VCaP (cell line): ENCODE measurements at regions not wholly inside any gene's neighbourhood (a gene's known extent, or its start where the extent isn't known, plus 50 kb on each side); places are given as distances from the start of the nearest gene placed in this dataset.

Experiments
- H3K27ac ChIP-seq: fragments of 450-650 bp; 2 replicates; pipeline ENCODE4 v1.5.1; 2017
- TF ChIP-seq, protein P1 (sequence below): fragments of 450-650 bp; conservative IDR thresholded peaks from 2 replicates; pipeline ENCODE4 v1.5.1; 2017; ENCODE audit warnings: mild to moderate bottlenecking, moderate library complexity

- TF ChIP-seq, protein P1, sequence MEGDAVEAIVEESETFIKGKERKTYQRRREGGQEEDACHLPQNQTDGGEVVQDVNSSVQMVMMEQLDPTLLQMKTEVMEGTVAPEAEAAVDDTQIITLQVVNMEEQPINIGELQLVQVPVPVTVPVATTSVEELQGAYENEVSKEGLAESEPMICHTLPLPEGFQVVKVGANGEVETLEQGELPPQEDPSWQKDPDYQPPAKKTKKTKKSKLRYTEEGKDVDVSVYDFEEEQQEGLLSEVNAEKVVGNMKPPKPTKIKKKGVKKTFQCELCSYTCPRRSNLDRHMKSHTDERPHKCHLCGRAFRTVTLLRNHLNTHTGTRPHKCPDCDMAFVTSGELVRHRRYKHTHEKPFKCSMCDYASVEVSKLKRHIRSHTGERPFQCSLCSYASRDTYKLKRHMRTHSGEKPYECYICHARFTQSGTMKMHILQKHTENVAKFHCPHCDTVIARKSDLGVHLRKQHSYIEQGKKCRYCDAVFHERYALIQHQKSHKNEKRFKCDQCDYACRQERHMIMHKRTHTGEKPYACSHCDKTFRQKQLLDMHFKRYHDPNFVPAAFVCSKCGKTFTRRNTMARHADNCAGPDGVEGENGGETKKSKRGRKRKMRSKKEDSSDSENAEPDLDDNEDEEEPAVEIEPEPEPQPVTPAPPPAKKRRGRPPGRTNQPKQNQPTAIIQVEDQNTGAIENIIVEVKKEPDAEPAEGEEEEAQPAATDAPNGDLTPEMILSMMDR, result no peak
Observed at GRCh38 chr5:26660116-26660515, 378.3 kb downstream of the CDH9 start.

GRCh38 chr5:26649000-26649399 lies 389.4 kb downstream of the CDH9 start:
- peak overlapping the region; percentile 31; the same call in 1 of the 2 replicates for H3K27ac ChIP-seq
- TF ChIP-seq, protein P1, result no peak

More at GRCh38 chr5:26660116-26660515, 378.3 kb downstream of the CDH9 start:
- no peak overlapping the region for H3K27ac ChIP-seq

GRCh38 chr5:26647781-26648180 lies 390.6 kb downstream of the CDH9 start:
- TF ChIP-seq, protein P1, result no peak
- H3K27ac ChIP-seq, result no peak overlapping the region

- H3K27ac ChIP-seq, result no peak overlapping the region
- TF ChIP-seq, protein P1, result no peak
Observed at GRCh38 chr5:26645659-26646058, 392.7 kb downstream of the CDH9 start.

- TF ChIP-seq, protein P1, result no peak
Observed at GRCh38 chr5:26641492-26641891, 396.9 kb downstream of the CDH9 start.

GRCh38 chr5:26625099-26625498 lies 413.3 kb downstream of the CDH9 start:
- no peak overlapping the region for H3K27ac ChIP-seq
- TF ChIP-seq, protein P1, result no peak

More at GRCh38 chr5:26641492-26641891, 396.9 kb downstream of the CDH9 start:
- H3K27ac ChIP-seq, result no peak overlapping the region

DNA sequence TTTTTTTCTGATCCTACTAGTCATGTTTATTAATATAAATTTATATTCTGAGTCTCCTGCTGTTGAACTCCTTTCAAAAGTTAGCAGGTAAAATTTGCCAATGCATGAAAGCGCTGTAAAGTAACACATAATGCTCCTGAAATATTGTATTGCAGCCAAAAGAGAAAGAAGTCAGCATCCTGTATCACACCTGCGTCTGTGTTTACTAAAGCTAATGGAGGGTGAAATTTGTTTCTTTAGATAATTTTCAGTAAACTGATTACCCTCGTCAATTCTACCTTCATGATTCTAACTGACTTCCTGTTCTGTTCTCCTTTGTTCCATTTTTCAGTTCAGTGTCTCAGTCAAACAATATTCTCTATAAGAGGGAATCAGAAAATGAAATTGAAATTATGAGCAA lies 415.4 kb downstream of the CDH9 start:
- TF ChIP-seq, protein P1, result no peak
- no peak overlapping the region for H3K27ac ChIP-seq

DNA sequence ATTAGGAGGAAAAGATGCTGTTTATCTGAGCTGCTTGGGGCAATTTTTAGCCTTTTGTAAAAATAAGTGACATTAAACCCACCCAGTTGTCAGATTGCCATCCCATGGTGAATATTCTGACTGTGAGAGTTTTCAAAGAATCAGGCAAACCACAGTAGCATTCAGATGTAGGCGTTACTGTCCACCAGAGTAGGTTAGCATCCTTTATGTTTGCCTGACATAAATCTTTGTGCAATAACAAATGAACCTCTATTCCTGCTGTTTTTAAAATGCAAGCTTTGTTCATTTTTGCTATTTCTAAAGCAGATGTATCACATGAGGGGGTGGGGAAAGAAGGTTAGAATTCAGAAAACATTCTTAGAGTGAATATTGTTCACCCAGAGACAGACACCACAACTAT lies 427.8 kb downstream of the CDH9 start:
- TF ChIP-seq, protein P1, result no peak

More for the DNA sequence above, 427.8 kb downstream of the CDH9 start:
- no peak overlapping the region for H3K27ac ChIP-seq
